Endothelial cell of umbilical vein (primary cell): ENCODE measurements at regions not wholly inside any gene's neighbourhood (a gene's known extent, or its start where the extent isn't known, plus 50 kb on each side); places are given as distances from the start of the nearest gene placed in this dataset.

Experiments used
- CTCF ChIP-seq, 2 donors: IDR thresholded peaks; 1 replicate in 1 of 2; 2 replicates in 1 of 2; pipeline ENCODE4 v1.5.1; 2011; ENCODE audit warnings: low read length in 2 of 2, mild to moderate bottlenecking in 2 of 2, moderate library complexity in 2 of 2, control low read depth in 1 of 2, inconsistent platforms in 1 of 2, low read depth in 1 of 2; ENCODE audit not compliant: insufficient read depth in 1 of 2; ENCODE audit errors: extremely low read depth in 1 of 2
- EZH2 ChIP-seq: IDR thresholded peaks from 2 replicates; pipeline ENCODE4 v1.6.1; 2012; ENCODE audit warnings: borderline replicate concordance, low read depth, mild to moderate bottlenecking, moderate library complexity, low read length, inconsistent platforms; ENCODE audit not compliant: severe bottlenecking
- MAX ChIP-seq: IDR thresholded peaks from 2 replicates; pipeline ENCODE4 v1.6.1; 2011; ENCODE audit not compliant: insufficient read depth, insufficient read length
- MYC ChIP-seq: IDR thresholded peaks from one replicate; pipeline ENCODE4 v1.6.1; 2011; ENCODE audit warnings: mild to moderate bottlenecking, low read depth, low read length
- POLR2A ChIP-seq: IDR thresholded peaks from 2 replicates; pipeline ENCODE4 v1.6.1; 2012; ENCODE audit warnings: low read depth, mild to moderate bottlenecking, control low read depth, low read length

GRCh38 chr5:143539742-143540141 lies 136.3 kb upstream of the NR3C1 start:
- TF ChIP-seq MYC (no peak), POLR2A (no peak), CTCF (IDR thresholded peaks at IDR 0.05; ENCODE audit: extremely low read depth in 1 of 2, insufficient read depth in 1 of 2, low read depth in 1 of 2, low read length in 2 of 2) (no peak), EZH2 (no peak), MAX (no peak)
